Liver (tissue), 3 donors: ENCODE measurements at regions not wholly inside any gene's neighbourhood (a gene's known extent, or its start where the extent isn't known, plus 50 kb on each side); places are given as distances from the start of the nearest gene placed in this dataset.

Experiments
- ATF3 ChIP-seq: IDR thresholded peaks from 2 replicates; pipeline ENCODE4 v1.6.1; 2016; ENCODE audit warnings: antibody characterized with exemption
- EGR1 ChIP-seq, 2 donors: IDR thresholded peaks; 2 replicates each; pipeline ENCODE4 v1.6.1; 2016 to 2018; ENCODE audit warnings: antibody characterized with exemption in 2 of 2, low read depth in 2 of 2
- FOXA1 ChIP-seq: IDR thresholded peaks from 2 replicates; pipeline ENCODE4 v1.6.1; 2016; ENCODE audit warnings: antibody characterized with exemption
- FOXA2 ChIP-seq: IDR thresholded peaks from 2 replicates; pipeline ENCODE4 v1.6.1; 2016; ENCODE audit warnings: antibody characterized with exemption
- GABPA ChIP-seq, 2 donors: IDR thresholded peaks in 1 of 2; conservative IDR thresholded peaks in 1 of 2; 2 replicates each; pipeline ENCODE4 v1.6.1; 2016; ENCODE audit warnings: antibody characterized with exemption in 2 of 2, mild to moderate bottlenecking in 1 of 2, moderate library complexity in 1 of 2
- JUND ChIP-seq, 2 donors: IDR thresholded peaks; 2 replicates each; pipeline ENCODE4 v1.6.1; 2016; ENCODE audit warnings: antibody characterized with exemption in 2 of 2
- RAD21 ChIP-seq, 2 donors: IDR thresholded peaks; 2 replicates each; pipeline ENCODE4 v1.6.1; 2016; ENCODE audit warnings: antibody characterized with exemption in 2 of 2, mild to moderate bottlenecking in 2 of 2
- REST ChIP-seq: IDR thresholded peaks from 2 replicates; pipeline ENCODE4 v1.6.1; 2016; ENCODE audit warnings: antibody characterized with exemption, mild to moderate bottlenecking
- SP1 ChIP-seq: IDR thresholded peaks from 2 replicates; pipeline ENCODE4 v1.6.1; 2018; ENCODE audit warnings: antibody characterized with exemption, mild to moderate bottlenecking
- TAF1 ChIP-seq: conservative IDR thresholded peaks from 2 replicates; pipeline ENCODE4 v1.6.1; 2016; ENCODE audit warnings: antibody characterized with exemption, mild to moderate bottlenecking
- YY1 ChIP-seq: IDR thresholded peaks from 2 replicates; pipeline ENCODE4 v1.6.1; 2016; ENCODE audit warnings: antibody characterized with exemption, mild to moderate bottlenecking
- ZBTB33 ChIP-seq: IDR thresholded peaks from 2 replicates; pipeline ENCODE4 v1.6.1; 2016; ENCODE audit warnings: antibody characterized with exemption
- TF ChIP-seq, protein P1 (sequence below): fragments of 150-350 bp; IDR thresholded peaks from 2 replicates; pipeline ENCODE4 v1.5.1; 2017; ENCODE audit warnings: improper control_type of control experiment, low read depth, low read length; ENCODE audit not compliant: missing input control
- TF ChIP-seq, protein P2 (sequence below): IDR thresholded peaks from 2 replicates; pipeline ENCODE4 v1.6.1; 2016; ENCODE audit warnings: antibody characterized with exemption
- donor health status: healthy.
- donor health status: healthy.

- TF ChIP-seq, protein P1, sequence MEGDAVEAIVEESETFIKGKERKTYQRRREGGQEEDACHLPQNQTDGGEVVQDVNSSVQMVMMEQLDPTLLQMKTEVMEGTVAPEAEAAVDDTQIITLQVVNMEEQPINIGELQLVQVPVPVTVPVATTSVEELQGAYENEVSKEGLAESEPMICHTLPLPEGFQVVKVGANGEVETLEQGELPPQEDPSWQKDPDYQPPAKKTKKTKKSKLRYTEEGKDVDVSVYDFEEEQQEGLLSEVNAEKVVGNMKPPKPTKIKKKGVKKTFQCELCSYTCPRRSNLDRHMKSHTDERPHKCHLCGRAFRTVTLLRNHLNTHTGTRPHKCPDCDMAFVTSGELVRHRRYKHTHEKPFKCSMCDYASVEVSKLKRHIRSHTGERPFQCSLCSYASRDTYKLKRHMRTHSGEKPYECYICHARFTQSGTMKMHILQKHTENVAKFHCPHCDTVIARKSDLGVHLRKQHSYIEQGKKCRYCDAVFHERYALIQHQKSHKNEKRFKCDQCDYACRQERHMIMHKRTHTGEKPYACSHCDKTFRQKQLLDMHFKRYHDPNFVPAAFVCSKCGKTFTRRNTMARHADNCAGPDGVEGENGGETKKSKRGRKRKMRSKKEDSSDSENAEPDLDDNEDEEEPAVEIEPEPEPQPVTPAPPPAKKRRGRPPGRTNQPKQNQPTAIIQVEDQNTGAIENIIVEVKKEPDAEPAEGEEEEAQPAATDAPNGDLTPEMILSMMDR = no peak
- TF ChIP-seq SP1 (no peak), FOXA1 (no peak), YY1 (no peak), REST (no peak), EGR1 (IDR thresholded peaks at IDR 0.05; ENCODE audit: low read depth in 2 of 2) (no peak), ZBTB33 (no peak), TAF1 (no peak), JUND (IDR thresholded peaks at IDR 0.05) (no peak), GABPA (IDR thresholded peaks at IDR 0.05 in 1 of 2, conservative IDR thresholded peaks at IDR 0.05 in 1 of 2) (no peak), RAD21 (IDR thresholded peaks at IDR 0.05) (no peak), FOXA2 (no peak), ATF3 (no peak)
- TF ChIP-seq, protein P2, sequence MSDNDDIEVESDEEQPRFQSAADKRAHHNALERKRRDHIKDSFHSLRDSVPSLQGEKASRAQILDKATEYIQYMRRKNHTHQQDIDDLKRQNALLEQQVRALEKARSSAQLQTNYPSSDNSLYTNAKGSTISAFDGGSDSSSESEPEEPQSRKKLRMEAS = no peak
Measured at GRCh38 chr22:48218889-48219420, 1456.5 kb downstream of the TBC1D22A start.
